ENCODE measurements at regions not wholly inside any gene's neighbourhood (a gene's known extent, or its start where the extent isn't known, plus 50 kb on each side); places are given as distances from the start of the nearest gene placed in this dataset.
"Not testable (repeated sequence)": the region's sequence is repeated elsewhere in the genome, so short reads cannot be mapped to it uniquely, and the experiment has no call there.

- DNase-seq (ENCODE audit: low spot score) (no peak), ATAC-seq (ENCODE audit: low FRiP score) (no peak)
- TF ChIP-seq, protein P1, sequence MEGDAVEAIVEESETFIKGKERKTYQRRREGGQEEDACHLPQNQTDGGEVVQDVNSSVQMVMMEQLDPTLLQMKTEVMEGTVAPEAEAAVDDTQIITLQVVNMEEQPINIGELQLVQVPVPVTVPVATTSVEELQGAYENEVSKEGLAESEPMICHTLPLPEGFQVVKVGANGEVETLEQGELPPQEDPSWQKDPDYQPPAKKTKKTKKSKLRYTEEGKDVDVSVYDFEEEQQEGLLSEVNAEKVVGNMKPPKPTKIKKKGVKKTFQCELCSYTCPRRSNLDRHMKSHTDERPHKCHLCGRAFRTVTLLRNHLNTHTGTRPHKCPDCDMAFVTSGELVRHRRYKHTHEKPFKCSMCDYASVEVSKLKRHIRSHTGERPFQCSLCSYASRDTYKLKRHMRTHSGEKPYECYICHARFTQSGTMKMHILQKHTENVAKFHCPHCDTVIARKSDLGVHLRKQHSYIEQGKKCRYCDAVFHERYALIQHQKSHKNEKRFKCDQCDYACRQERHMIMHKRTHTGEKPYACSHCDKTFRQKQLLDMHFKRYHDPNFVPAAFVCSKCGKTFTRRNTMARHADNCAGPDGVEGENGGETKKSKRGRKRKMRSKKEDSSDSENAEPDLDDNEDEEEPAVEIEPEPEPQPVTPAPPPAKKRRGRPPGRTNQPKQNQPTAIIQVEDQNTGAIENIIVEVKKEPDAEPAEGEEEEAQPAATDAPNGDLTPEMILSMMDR (IDR thresholded peaks at IDR 0.05): no peak
Observed at GRCh38 chr1:234911787-234912186, 216.8 kb downstream of the TOMM20 start.

DNA sequence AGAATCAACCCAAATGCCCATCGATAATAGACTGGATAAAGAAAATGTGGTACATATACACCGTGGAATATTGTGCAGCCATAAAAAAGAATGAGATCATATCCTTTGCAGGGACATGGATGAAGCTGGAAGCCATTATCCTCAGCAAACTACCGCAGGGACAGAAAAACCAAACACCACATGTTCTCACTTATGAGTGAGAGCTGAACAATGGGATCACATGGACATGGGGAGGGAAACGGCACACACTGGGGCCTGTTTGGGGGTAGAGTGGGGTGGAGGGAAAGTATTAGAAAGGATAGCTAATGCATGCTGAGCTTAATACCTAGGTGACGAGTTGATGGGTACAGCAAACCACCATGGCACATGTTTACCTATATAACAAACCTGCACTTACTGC is 217.5 kb downstream of the TOMM20 start:
- not testable (repeated sequence) for DNase-seq (ENCODE audit: low spot score); ATAC-seq (ENCODE audit: low FRiP score)

DNA sequence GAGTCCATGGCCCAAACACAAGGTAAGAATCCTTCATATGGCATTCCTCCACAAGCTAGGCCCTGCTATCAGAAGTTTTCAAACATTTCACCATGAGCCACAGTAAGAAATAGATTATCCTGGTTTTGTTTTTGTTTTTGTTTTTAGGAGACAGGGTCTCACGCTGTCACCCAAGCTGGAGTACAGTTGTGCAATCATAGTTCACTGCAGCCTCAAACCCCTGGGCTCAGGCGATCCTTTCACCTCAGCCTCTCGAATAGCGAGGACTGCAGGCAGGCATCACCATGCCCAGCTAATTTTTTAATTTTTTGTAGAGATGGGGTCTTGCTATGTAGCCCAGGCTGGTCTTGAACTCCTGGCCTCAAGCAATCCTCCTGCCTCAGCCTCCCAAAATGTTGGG is 218.8 kb downstream of the TOMM20 start:
- ATAC-seq (ENCODE audit: low FRiP score): no peak
- no peak for DNase-seq (ENCODE audit: low spot score)
- TF ChIP-seq, protein P1 (IDR thresholded peaks at IDR 0.05): no peak

GRCh38 chr1:234909307-234909810 is 219.3 kb downstream of the TOMM20 start:
- TF ChIP-seq, protein P1 (IDR thresholded peaks at IDR 0.05): no peak
- ATAC-seq (ENCODE audit: low FRiP score) (no peak), DNase-seq (ENCODE audit: low spot score) (no peak)

DNA sequence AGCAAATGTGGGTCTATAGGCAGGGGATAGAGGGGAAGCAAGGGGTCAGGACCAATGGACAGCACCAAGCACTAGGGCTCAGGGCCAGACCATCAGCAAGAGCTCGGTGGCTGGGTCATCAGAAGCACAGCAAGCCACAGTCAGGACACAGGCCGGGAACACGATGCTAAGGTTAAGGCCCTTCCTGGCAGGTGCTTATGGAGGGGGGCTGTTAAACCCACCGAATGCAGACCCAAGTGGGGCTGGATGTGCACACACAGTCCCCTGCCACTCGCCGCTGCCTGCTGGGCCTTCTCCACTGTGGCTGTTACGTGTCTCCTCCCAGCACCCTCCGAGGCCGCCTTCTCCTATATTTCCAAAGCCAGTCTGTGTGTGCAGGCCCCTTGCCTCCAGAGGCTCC is 220.1 kb downstream of the TOMM20 start:
- DNase-seq (ENCODE audit: low spot score) (no peak), ATAC-seq (ENCODE audit: low FRiP score) (no peak)
- TF ChIP-seq, protein P1 (IDR thresholded peaks at IDR 0.05): no peak

- TF ChIP-seq, protein P1 (IDR thresholded peaks at IDR 0.05): no peak
- DNase-seq (ENCODE audit: low spot score) (no peak), ATAC-seq (ENCODE audit: low FRiP score) (no peak)
Observed at GRCh38 chr1:234907940-234908405, 220.7 kb downstream of the TOMM20 start.

GRCh38 chr1:234907208-234907939 is 221.3 kb downstream of the TOMM20 start:
- TF ChIP-seq, protein P1 (IDR thresholded peaks at IDR 0.05): no peak
- ATAC-seq (ENCODE audit: low FRiP score) (no peak), DNase-seq (ENCODE audit: low spot score) (no peak)
